Upper lobe of right lung (tissue), 1 donor: ENCODE measurements at regions not wholly inside any gene's neighbourhood (a gene's known extent, or its start where the extent isn't known, plus 50 kb on each side); places are given as distances from the start of the nearest gene placed in this dataset.
A peak's percentile ranks its signal among the peaks of the same experiment; 100 is the strongest.

ENCODE experiments used
- ATAC-seq: fragments of 200-7000 bp; cut with Tn5 transposase; one replicate; pipeline ENCODE4 v1.9.1; 2020; ENCODE audit warnings: mild to moderate bottlenecking, moderate library complexity
- DNase-seq: peaks from one replicate; pipeline ENCODE4 v3.0.0-alpha.2; 2020
- H3K27ac ChIP-seq: fragments of 200-600 bp; one replicate; pipeline ENCODE4 v1.8.0; 2022
- H3K27me3 ChIP-seq: fragments of 200-600 bp; one replicate; pipeline ENCODE4 v1.8.0; 2022; ENCODE audit warnings: mild to moderate bottlenecking
- H3K36me3 ChIP-seq: fragments of 200-600 bp; one replicate; pipeline ENCODE4 v1.8.0; 2022
- H3K4me1 ChIP-seq: fragments of 200-600 bp; one replicate; pipeline ENCODE4 v1.8.0; 2022
- H3K4me3 ChIP-seq: fragments of 200-600 bp; one replicate; pipeline ENCODE4 v1.8.0; 2022; ENCODE audit warnings: mild to moderate bottlenecking
- H3K9me3 ChIP-seq: fragments of 200-600 bp; one replicate; pipeline ENCODE4 v1.8.0; 2022
- CTCF ChIP-seq: fragments of 200-600 bp; IDR thresholded peaks from one replicate; pipeline ENCODE4 v1.8.0; 2022; ENCODE audit warnings: antibody characterized with exemption
- intact Hi-C: fragments of 100-400 bp; cut with DNase I; formaldehyde crosslinking; loops from one replicate; pipeline ENCODE4 v1.11.0; 2022
- donor health status: DM: no; HTN: yes; CAD: no; lungs with severe emphysema.

GRCh38 chr2:59390581-59390980 is 1149.5 kb upstream of the FANCL start:
- no peak overlapping the region for H3K27ac ChIP-seq
- intact Hi-C loops = no loop called here
- H3K36me3 ChIP-seq = no peaks in the 10 kb centered on the region
- no peaks in the 10 kb centered on the region for H3K27me3 ChIP-seq
- ATAC-seq = no peak
- H3K4me3 ChIP-seq = no peak overlapping the region
- no peaks in the 10 kb centered on the region for H3K9me3 ChIP-seq
- no peak for DNase-seq
- H3K4me1 ChIP-seq = no peaks in the 10 kb centered on the region
- TF ChIP-seq CTCF = no peak

- H3K27ac ChIP-seq = no peak overlapping the region
- H3K4me3 ChIP-seq = no peak overlapping the region
- no peaks in the 10 kb centered on the region for H3K36me3 ChIP-seq
- no peaks in the 10 kb centered on the region for H3K9me3 ChIP-seq
- TF ChIP-seq CTCF = no peak
- no peaks in the 10 kb centered on the region for H3K4me1 ChIP-seq
- H3K27me3 ChIP-seq = no peaks in the 10 kb centered on the region
- intact Hi-C loops = no loop called here
- no peak for DNase-seq
- no peak for ATAC-seq
Measured at GRCh38 chr2:59389240-59389639, 1148.1 kb upstream of the FANCL start.

- Histone ChIP-seq H3K36me3 (no peaks in the 10 kb centered on the region), H3K27me3 (no peaks in the 10 kb centered on the region), H3K9me3 (no peaks in the 10 kb centered on the region), H3K27ac (no peak overlapping the region), H3K4me1 (no peaks in the 10 kb centered on the region), H3K4me3 (no peak overlapping the region)
- no peak for TF ChIP-seq CTCF
- DNase-seq (no peak), ATAC-seq (no peak)
- intact Hi-C loops = no loop called here
Measured at GRCh38 chr2:59385971-59386370, 1144.8 kb upstream of the FANCL start.

- Histone ChIP-seq H3K9me3 (no peaks in the 10 kb centered on the region), H3K27ac (no peak overlapping the region), H3K36me3 (no peaks in the 10 kb centered on the region), H3K27me3 (no peaks in the 10 kb centered on the region), H3K4me3 (no peak overlapping the region), H3K4me1 (no peaks in the 10 kb centered on the region)
- no peak for DNase-seq
- ATAC-seq = no peak
- intact Hi-C loops = no loop called here
- no peak for TF ChIP-seq CTCF
Measured at GRCh38 chr2:59383473-59383872, 1142.3 kb upstream of the FANCL start.

- Histone ChIP-seq H3K4me1 (no peaks in the 10 kb centered on the region), H3K4me3 (no peak overlapping the region), H3K27me3 (no peaks in the 10 kb centered on the region), H3K9me3 (no peaks in the 10 kb centered on the region), H3K36me3 (no peaks in the 10 kb centered on the region), H3K27ac (no peak overlapping the region)
- TF ChIP-seq CTCF = no peak
- peak; percentile 19 for ATAC-seq
- intact Hi-C loops = no loop called here
- no peak for DNase-seq
Measured at GRCh38 chr2:59378127-59378526, 1137.0 kb upstream of the FANCL start.

- ATAC-seq (no peak), DNase-seq (no peak)
- intact Hi-C loops = no loop called here
- Histone ChIP-seq H3K27me3 (no peaks in the 10 kb centered on the region), H3K27ac (no peak overlapping the region), H3K4me3 (no peak overlapping the region), H3K4me1 (no peaks in the 10 kb centered on the region), H3K9me3 (no peaks in the 10 kb centered on the region), H3K36me3 (no peaks in the 10 kb centered on the region)
- TF ChIP-seq CTCF = no peak
Measured at GRCh38 chr2:59366288-59366687, 1125.2 kb upstream of the FANCL start.
